ENCODE measurements at regions not wholly inside any gene's neighbourhood (a gene's known extent, or its start where the extent isn't known, plus 50 kb on each side); places are given as distances from the start of the nearest gene placed in this dataset.
A peak's percentile ranks its signal among the peaks of the same experiment; 100 is the strongest.

- no peak for DNase-seq
Measured at GRCh38 chr18:32621034-32621433, 150.4 kb upstream of the GAREM1 start.

- no peak for DNase-seq
Measured at GRCh38 chr18:32618546-32618945, 147.9 kb upstream of the GAREM1 start.

- no peak for DNase-seq
Measured at GRCh38 chr18:32613821-32614220, 143.1 kb upstream of the GAREM1 start.

- peak; percentile 64 for DNase-seq
Measured at GRCh38 chr18:32612651-32613050, 142.0 kb upstream of the GAREM1 start.

GRCh38 chr18:32610176-32610575 lies 139.5 kb upstream of the GAREM1 start:
- no peak for DNase-seq

- DNase-seq: no peak
Measured at GRCh38 chr18:32607816-32608215, 137.1 kb upstream of the GAREM1 start.

GRCh38 chr18:32598144-32598543 lies 127.5 kb upstream of the GAREM1 start:
- no peak for DNase-seq

- no peak for DNase-seq
Measured at GRCh38 chr18:32596501-32596900, 125.8 kb upstream of the GAREM1 start.

GRCh38 chr18:32595832-32596231 lies 125.2 kb upstream of the GAREM1 start:
- DNase-seq: no peak

GRCh38 chr18:32588191-32588590 lies 117.5 kb upstream of the GAREM1 start:
- DNase-seq: no peak

- DNase-seq: no peak
Measured at GRCh38 chr18:32583431-32583830, 112.7 kb upstream of the GAREM1 start.

GRCh38 chr18:32582455-32582854 lies 111.8 kb upstream of the GAREM1 start:
- DNase-seq: no peak

GRCh38 chr18:32577561-32577960 lies 106.9 kb upstream of the GAREM1 start:
- DNase-seq: no peak

- no peak for DNase-seq
Measured at GRCh38 chr18:32576296-32576916, 105.7 kb upstream of the GAREM1 start.

- no peak for DNase-seq
Measured at GRCh38 chr18:32566960-32567359, 96.3 kb upstream of the GAREM1 start.

GRCh38 chr18:32553640-32554365 lies 83.1 kb upstream of the GAREM1 start:
- DNase-seq: no peak

- DNase-seq: no peak
Measured at GRCh38 chr18:32553174-32553573, 82.5 kb upstream of the GAREM1 start.

GRCh38 chr18:32552421-32553030 lies 81.8 kb upstream of the GAREM1 start:
- DNase-seq: peak; percentile 83

- no peak for DNase-seq
Measured at GRCh38 chr18:32550963-32551362, 80.3 kb upstream of the GAREM1 start.

GRCh38 chr18:32549248-32550110 lies 78.8 kb upstream of the GAREM1 start:
- peak; percentile 79 for DNase-seq

GRCh38 chr18:32548688-32549087 lies 78.0 kb upstream of the GAREM1 start:
- DNase-seq: peak; percentile 60

- DNase-seq: no peak
Measured at GRCh38 chr18:32545631-32546030, 74.9 kb upstream of the GAREM1 start.

- DNase-seq: no peak
Measured at GRCh38 chr18:32544088-32544487, 73.4 kb upstream of the GAREM1 start.

All from NCI-H510A (cell line).